GM19395 (cell line): ENCODE measurements at regions not wholly inside any gene's neighbourhood (a gene's known extent, or its start where the extent isn't known, plus 50 kb on each side); places are given as distances from the start of the nearest gene placed in this dataset.

Experiments
- ATAC-seq: cut with Tn5 transposase; IDR thresholded peaks from one replicate; pipeline ENCODE4 v1.9.1; 2021; ENCODE audit warnings: mild to moderate bottlenecking, moderate library complexity; ENCODE audit not compliant: unreplicated experiment

GRCh38 chr10:107409522-107409921, 245.0 kb upstream of the SORCS1 start:
- peak; percentile 77 for ATAC-seq

- ATAC-seq = no peak
These were observed 233.6 kb upstream of the SORCS1 start for GRCh38 chr10:107398115-107398514.

- no peak for ATAC-seq
These were observed 227.4 kb upstream of the SORCS1 start for GRCh38 chr10:107391901-107392300.

- no peak for ATAC-seq
These were observed 226.1 kb upstream of the SORCS1 start for GRCh38 chr10:107390563-107390962.

GRCh38 chr10:107383357-107383756, 218.9 kb upstream of the SORCS1 start:
- ATAC-seq = no peak

- no peak for ATAC-seq
These were observed 215.1 kb upstream of the SORCS1 start for GRCh38 chr10:107379601-107380000.

- ATAC-seq = no peak
These were observed 207.3 kb upstream of the SORCS1 start for GRCh38 chr10:107371801-107372200.

- ATAC-seq = no peak
These were observed 200.4 kb upstream of the SORCS1 start for GRCh38 chr10:107364872-107365271.

- ATAC-seq = no peak
These were observed 197.8 kb upstream of the SORCS1 start for GRCh38 chr10:107362306-107362705.

- ATAC-seq = no peak
These were observed 192.5 kb upstream of the SORCS1 start for GRCh38 chr10:107357033-107357432.

- no peak for ATAC-seq
These were observed 191.9 kb upstream of the SORCS1 start for GRCh38 chr10:107356396-107356795.

- no peak for ATAC-seq
These were observed 178.2 kb upstream of the SORCS1 start for GRCh38 chr10:107342711-107343110.

- ATAC-seq = no peak
These were observed 176.8 kb upstream of the SORCS1 start for GRCh38 chr10:107341281-107341680.

- ATAC-seq = no peak
These were observed 175.8 kb upstream of the SORCS1 start for GRCh38 chr10:107340326-107340725.

- no peak for ATAC-seq
These were observed 171.6 kb upstream of the SORCS1 start for GRCh38 chr10:107336061-107336460.

- no peak for ATAC-seq
These were observed 153.1 kb upstream of the SORCS1 start for GRCh38 chr10:107317592-107317991.

- no peak for ATAC-seq
These were observed 138.7 kb upstream of the SORCS1 start for GRCh38 chr10:107303203-107303602.

GRCh38 chr10:107299606-107300005, 135.1 kb upstream of the SORCS1 start:
- no peak for ATAC-seq

- no peak for ATAC-seq
These were observed 119.7 kb upstream of the SORCS1 start for GRCh38 chr10:107284187-107284586.

GRCh38 chr10:107280293-107280692, 115.8 kb upstream of the SORCS1 start:
- no peak for ATAC-seq

GRCh38 chr10:107277591-107277990, 113.1 kb upstream of the SORCS1 start:
- ATAC-seq = no peak

- no peak for ATAC-seq
These were observed 111.3 kb upstream of the SORCS1 start for GRCh38 chr10:107275806-107276205.

- no peak for ATAC-seq
These were observed 105.1 kb upstream of the SORCS1 start for GRCh38 chr10:107269626-107270025.

GRCh38 chr10:107264742-107265141, 100.2 kb upstream of the SORCS1 start:
- no peak for ATAC-seq
